ENCODE measurements at regions not wholly inside any gene's neighbourhood (a gene's known extent, or its start where the extent isn't known, plus 50 kb on each side); places are given as distances from the start of the nearest gene placed in this dataset.

GRCh38 chr4:153850533-153851280 lies 61.8 kb upstream of the SFRP2 start:
- no peak for DNase-seq (ENCODE audit: low read depth)

DNA sequence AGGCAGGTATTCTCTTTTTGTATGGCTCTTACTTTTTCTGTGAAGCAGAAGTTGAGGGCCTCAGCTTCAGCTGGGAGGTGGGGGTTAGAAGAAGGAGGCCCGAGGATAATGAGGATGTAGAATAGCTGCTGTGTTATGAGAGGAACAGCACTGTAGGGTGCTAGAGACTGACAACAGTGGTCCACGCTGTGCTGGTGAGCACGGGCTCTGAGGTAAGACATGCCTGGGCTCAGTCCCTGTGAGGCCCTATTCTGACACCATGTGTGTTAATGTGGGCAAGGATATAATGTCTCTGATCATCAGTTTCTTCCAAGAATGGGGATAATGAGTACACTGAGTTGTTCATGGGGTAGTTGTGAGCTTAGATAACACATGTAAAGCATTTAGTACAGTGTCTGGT lies 55.3 kb upstream of the SFRP2 start:
- DNase-seq (ENCODE audit: low read depth): no peak

Data from EH (cell line).